HT1080 (cell line): ENCODE measurements at regions not wholly inside any gene's neighbourhood (a gene's known extent, or its start where the extent isn't known, plus 50 kb on each side); places are given as distances from the start of the nearest gene placed in this dataset.

ENCODE experiments used
- DNase-seq: peaks from one replicate; pipeline ENCODE4 v3.0.0-alpha.2; 2015; ENCODE audit warnings: low read depth

DNA sequence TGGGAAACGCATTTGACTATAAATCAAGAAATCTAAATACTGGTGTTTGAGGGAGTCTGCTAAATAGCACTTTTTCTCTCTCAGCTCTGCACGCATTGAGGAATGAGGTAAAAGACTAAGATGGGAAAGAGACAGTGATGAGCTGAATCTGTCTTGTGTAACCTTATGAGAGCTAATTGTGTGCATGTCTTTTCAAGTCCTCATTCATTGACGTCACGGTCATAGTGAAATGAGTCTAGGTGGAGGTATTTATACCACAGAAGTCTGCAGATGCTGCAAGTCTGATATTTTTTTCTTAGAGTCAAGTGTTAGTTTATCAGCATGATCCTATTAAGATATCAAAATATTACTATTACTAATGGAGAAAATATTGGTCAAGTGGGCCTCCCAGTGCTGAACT, 361.5 kb upstream of the HS3ST1 start:
- DNase-seq, result no peak

DNA sequence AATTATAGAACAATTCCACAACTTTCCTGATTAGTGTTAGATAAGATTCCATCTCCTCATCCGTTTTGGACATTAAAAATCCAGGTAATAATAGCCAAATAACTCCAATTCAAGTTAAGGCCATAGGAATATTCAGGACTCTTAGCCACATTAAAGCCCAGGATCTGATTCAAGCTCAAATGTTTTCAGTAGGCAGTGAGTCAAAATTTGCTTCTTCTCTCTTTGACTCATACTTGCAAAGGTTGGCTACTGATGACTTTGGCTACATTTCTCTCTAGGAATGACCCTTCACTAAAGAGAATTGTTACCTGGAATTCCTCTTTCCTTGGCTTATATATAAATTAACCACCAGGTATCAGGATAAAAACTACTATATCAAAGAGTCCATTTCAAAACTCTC, 354.9 kb upstream of the HS3ST1 start:
- DNase-seq, result peak; percentile 28

DNA sequence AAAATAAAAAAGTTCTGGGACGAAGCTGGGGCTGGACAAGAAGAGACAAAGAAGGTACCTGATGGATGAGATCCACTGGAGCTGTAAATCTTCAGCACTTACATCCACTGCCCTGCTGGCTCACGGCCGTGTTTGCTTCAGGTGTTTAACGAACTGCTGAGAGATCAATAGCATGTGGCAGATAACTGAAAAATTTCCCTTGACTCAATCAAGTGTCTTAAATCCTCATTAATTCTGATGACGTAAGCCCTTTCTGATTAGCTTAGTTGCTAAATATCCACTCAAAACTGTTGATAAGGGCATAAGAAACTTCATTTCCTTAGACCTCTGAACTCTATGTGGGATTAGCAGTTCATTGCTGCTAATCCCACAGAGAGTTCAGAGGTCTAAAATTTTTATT, 354.2 kb upstream of the HS3ST1 start:
- DNase-seq, result no peak

DNA sequence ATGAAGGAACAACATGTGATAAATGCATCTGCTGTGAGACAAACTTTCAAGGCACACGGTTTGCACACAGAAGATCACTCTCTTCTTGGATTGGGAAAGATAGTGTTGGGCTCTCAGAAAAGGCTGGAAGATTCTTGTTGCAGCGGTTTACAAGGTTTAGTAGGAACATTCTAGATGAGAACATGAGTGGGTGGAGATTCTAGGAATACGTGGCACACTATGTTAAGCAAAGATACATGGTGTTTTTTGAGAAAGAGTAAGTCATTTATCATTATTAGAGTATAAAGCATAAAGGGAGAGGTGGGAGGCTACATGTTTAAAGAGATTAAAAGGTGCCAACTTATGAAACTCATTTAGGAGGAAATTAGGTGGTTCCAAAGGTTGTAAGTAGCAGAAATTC, 348.8 kb upstream of the HS3ST1 start:
- no peak for DNase-seq

DNA sequence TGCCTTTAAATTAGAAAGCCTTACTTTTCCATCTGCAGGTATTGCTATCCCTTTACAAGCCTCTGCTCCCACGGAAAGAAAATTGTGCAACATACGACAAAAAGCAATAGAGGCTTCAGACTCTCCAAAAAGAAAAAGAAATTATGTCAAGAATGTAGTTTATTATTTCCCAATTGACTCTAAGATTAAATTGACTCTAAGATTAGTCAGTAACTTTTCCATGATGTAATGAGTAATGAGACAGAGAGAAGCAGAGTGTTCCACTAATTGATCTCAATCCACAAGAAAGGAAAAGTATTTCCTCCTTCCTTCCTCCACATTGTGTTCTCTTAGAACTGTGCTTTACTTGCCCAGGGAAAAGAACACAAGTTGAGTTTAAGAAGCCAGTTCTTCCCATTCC, 345.7 kb upstream of the HS3ST1 start:
- DNase-seq, result no peak

DNA sequence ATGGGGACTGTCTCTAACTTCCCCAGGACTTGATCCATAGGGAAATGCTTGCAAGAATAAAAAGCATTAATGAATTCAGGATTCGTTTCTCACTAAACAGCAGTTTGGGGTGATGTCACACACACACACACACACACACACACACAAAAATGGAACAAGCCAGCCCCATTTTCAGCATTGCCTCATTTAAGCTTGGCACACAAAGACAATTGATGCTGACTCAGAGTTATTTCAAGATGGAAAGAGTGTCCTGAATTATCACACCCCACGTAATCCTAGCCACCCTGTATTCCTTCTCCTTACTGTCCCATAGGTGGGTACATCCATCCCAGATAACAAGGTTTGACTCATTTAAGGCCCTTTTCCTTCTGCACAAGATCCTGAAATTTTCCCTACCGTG, 345.1 kb upstream of the HS3ST1 start:
- DNase-seq, result no peak

DNA sequence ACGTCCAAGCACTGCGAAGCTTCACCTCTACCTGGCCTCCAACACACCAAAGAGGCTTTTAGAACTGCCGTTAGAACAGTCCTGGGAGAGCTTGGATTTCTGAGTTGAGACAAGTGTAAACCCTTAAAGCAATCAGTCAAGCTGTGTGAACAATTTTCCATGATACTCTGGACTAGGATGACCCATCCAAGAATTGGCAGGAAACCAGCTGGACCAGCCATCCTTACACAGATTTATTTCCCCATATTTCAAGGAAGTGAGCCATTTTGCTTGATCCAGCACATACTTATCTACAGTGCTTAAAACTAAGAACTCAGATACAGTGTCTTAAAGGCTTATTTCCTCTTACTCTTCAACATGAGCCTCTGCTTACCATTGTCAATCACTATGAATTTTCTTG, 340.7 kb upstream of the HS3ST1 start:
- peak; percentile 34 for DNase-seq

DNA sequence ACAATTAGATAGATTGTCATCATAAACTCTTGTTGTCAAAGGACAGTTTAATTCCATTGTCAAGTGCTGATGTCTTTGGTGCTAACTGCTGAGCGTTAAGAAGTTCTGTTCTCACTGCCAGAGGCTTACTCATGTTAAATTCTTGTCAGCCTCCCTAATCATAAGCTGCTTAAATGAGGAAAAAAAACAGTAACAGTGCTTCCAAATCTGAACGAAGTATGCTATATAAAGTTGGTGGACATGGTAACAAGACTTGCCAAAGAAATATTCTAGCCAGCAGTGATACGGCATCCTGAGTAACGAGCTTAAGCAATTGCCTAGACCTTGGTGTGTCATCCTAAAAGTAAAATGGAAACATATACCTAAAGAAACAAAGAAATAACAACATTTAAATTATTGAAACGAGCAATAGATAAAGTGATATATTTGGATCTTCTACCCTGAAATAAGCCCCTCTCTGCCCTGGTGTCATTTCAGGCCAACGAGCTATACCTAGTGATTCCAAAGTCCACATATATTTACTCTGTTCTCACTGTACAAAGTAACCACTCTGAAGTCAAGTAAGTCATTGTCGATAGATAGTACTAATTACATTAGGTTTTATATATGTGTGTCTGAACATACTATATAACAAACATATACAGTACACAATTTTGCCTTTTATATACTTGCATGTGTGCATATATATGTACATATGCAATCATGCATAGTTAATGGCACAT, 339.7 kb upstream of the HS3ST1 start:
- DNase-seq, result no peak

DNA sequence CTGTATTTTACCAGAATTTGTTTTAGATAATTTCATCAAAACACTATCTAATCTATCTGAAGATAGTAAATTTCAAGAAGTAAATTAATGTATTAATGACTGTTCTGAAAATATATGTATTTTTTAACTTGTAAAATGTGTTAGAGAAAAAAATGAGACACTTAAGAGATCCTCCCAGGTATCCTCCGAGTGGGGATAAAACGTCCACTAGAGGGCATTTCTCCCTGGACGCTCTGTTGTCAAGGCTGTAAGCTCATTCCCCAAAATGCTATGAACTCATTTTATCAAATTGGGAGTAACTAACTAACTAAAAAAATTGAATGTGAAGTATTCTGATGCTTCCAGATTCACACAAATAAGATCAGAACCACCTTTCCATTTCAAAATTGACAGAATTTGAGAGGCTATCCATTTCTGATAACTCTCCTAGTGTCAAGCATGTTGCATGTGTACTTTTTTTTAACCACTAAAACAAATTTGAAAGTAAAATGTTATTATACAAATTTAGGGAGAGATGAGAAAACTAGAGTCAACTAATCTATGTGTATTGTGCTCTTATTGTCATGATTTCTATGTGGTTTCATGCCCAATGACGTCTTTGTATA, 337.3 kb upstream of the HS3ST1 start:
- peak; percentile 30 for DNase-seq

DNA sequence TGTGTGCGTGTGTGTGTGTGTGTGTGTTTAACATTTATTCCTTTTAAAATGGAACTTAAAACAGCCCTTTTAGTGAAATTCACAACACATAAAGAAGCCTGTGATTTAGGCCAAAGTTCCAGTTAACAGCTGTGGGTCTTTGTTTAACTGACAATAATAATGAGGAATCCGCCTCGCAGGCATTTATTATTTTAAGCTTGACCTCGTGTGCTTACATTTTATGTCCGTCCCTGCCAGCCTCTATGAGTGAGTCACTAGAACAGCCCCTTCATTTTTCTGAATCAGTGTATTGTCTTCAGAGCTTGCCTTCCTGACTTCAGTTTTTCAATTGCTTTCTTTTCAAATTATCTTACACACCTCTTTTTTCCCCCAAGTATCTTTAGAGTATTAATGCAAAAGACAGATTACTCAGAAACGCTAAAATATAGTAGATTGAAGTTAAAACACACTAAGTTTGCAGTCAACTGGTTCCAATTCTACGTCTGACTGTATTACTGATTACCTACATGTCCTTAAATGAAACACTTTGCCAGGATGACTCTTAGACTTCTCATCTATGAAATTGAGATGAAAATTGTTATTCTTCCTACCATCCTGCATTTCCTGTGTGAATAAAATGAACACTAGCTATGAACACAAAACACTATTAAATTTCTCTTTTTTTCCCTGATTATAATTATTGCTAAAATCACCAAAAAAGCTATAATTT, 319.6 kb upstream of the HS3ST1 start:
- DNase-seq, result peak; percentile 90

DNA sequence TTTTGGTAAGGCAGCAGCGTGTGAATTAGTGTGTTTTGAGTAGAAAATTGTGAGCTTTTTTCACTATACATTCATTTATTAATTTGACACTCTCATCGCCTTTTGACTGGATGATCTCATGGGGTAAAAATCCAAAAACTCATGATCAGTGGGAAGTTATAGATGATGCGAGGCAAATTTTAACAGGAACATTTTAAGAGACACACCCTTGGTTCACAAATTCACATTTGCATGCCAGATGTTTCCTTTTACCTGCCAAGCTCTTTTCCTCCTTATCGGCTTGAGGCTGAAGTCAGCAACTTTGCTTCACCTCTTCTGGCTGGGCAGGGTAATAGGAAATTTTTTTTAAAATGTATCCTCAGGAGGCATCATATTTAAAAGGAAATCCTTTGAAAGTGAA, 318.0 kb upstream of the HS3ST1 start:
- DNase-seq, result no peak

DNA sequence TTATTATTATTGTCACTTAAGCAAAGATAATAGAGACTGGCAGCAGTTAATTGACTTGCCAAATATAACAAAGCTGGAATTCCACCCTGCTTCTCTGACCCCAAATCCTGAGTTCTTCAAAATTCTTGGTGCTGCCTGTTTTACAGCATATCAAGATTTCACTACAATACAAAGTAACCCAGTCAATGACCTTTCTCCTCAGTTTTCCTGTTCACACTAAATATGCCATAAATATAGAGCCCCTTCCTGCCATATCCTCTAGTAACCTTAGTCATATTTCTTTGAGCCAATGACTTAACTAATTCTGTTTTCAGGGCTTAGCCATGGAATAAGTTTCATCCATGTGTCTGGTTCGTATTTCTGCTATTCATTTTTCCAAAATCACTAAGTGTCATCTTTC, 315.3 kb upstream of the HS3ST1 start:
- no peak for DNase-seq

DNA sequence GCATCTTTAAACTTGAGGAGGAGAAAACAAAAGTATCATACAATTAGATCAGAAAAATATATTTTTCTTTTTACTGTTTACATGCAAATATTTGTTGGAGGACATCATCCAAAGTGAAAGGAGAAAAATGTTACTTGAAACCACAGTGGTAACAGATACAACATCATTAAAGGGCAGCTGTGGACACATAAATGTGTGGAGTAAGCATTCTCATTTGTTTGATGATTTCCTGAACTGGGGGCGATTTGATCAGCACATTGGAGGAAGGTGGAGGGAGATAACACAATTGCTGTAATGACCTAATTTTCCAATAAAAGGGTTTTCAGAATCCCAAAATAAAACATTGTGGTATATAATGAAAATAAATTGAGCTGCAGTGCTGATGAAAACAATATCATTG, 314.5 kb upstream of the HS3ST1 start:
- DNase-seq, result no peak

DNA sequence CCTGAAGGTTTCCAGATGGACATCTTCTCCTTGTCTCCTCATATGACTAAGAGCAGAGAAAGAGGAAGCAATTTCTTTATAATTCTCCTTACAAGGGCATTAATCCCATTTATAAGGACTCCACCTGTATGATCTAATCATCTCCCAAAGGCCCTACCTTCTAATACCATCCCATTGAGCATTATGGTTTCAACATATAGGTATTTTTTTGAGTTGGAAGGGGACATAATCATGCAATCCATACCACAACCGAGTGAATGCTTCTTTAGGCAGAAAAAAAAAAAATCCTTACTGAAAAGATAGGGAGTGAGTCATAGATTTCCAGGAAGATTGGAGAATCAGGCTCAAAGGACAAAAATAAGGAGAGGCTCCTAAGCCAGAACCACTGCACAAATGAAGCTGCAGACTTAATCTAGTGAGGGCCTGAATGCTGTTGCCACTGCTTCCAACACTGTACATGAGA, 312.5 kb upstream of the HS3ST1 start:
- DNase-seq, result peak; percentile 62

DNA sequence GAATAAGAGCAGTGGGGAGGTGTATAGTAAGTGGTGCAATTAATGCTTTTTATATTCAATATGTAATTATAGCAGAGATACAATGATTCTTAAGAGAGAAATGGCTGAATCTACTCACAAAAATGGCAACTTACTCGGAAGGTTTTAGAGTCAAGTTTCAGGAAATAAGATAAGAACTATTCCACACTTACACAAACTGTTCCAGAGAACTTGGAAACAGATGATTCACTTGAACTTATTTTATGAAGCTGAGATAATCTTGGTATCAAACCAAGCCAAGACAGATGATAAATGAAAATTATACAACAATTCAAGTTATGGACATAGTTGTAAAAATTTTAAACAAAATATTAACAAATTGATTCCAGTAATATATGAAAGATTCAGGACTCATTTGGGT, 311.3 kb upstream of the HS3ST1 start:
- no peak for DNase-seq

DNA sequence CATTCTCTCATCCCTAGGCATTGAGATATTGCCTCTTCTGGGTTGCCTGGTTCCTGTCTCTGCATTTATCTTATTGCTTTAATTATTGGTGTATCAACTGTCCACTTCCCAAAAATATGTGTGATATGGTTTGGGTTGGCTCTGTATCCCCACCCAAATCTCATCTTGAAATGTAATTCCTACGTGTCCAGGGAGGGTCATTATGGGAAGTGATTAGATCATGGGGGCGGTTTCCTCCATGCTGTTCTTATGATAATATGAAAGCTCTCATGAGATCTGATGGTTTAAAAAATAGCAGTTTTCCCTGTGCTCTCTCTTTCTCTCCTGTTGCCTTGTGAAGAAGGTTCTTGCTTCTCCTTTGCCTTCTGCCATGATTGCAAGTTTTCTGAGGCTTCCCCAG, 308.3 kb upstream of the HS3ST1 start:
- DNase-seq, result no peak

DNA sequence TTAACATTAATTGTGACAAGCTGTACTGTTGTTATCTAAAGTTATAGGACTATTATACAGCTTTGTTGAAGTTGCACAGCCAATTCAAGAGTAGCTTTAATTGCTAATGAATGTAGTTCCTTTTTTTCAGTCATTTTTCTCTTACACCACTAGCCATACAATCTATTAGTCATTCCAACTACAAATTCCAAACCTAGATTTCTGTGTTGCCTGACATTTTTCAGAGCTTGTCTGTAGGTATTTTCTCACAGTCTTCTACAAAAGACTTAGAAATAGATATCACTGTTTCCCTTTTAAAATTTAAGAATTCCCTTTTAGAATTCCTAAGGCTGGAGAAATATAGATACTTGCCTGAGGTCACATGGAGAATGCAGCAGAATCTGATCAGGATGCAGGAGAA, 307.0 kb upstream of the HS3ST1 start:
- DNase-seq, result no peak

DNA sequence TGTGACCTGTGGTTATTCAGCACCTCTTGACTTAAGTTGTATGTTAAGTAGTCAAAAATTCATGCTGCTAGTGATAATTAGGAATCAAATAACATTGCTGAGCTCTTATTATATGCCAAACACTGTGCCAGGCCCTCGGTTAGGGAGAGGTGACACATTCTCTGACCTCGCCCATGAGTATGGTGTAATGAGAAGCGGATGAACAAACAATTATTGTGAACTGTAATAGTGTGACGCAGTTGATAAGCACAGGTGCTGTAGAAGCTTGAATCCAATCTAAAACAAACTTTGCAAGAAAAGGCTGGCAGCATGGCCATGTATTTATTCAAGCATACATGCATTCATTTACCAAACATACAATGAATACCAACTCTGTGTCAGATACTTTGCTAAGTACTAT, 303.5 kb upstream of the HS3ST1 start:
- no peak for DNase-seq

DNA sequence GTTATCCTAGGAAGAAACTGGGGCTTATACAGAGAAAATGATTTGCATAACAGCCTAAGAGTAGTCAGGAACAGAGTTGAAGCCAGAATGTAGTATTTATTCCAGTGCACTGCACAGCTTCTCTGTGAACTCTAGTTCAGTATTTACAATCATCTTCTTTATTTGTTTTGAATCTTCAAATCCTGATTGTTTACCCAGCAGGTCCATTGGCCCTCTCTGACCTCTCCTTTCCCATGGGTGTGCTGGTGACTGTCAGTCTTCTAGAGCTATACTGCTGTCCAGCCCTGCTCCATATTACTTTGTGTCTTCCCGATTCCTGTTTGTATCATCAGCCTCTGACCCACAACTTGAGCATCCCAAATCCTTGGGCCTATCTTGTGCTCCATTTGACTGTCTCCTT, 301.9 kb upstream of the HS3ST1 start:
- DNase-seq, result no peak

DNA sequence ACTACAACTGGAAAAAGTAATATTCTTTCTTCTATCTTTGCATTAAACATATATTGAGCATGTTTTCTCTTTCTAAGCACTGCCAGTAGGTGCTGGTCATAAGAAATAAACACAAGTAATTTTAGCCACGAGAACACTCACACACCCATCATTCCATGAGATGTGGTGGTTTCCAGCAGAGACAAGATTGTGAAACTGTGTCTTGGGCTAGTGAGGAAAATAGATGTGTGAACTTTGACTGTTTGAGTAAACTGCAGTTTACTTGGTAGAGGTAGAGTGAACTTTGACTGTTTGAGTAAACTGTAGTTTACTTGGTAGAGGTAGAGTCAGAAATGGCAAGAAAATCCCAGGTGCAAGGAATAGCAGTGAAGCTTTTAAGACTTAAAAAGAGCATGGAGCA, 300.9 kb upstream of the HS3ST1 start:
- no peak for DNase-seq

DNA sequence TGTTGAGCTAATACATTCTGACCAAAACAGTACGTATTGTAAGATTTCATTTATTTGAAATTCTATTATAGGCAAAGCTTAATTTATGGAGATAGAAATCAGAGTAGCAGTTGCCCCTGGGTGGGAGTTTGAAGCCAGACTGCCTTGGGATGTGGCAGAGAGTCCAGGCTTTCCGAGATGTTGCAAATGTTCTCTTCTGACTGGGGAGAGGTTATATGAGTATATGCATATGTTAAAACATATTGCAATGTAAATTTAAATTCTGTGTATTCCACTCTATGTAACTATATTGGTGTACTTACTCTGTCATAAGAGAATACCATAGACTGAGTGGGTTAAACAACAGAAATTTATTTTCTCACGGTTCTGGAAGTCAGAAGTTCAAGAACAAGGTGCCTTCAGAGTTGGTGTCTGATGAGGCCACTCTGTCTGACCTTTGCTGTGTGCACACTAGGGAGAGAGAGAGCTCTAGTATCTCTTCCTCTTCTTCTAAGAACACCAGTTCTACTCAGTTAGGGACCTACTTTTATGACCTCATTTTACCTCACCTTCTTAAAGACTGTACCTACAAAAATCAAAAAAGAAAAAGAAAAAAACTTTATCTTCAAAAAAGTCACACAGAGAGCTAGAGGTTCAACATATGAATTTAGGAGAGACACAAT, 299.3 kb upstream of the HS3ST1 start:
- DNase-seq, result no peak

DNA sequence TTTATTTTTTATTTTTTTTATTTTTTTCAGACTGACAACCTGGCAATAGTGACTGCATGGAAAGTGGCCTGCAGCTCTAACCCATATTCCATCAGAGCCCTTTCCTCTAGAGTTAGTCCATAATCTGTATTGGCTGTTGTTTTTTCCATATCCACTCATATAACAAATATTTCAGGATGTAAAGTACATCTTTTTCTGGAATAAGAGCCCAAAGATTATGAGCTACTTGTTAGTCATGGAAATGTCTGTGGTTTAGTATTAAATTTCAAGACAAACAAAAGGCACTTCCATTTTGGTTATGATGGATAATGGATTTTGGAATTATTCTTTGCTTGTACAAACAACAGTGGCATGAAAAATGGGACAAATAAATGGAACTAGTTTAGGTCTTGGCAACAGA, 296.0 kb upstream of the HS3ST1 start:
- peak; percentile 70 for DNase-seq
